Progenitor cell of endocrine pancreas (in vitro differentiated cells): ENCODE measurements at regions not wholly inside any gene's neighbourhood (a gene's known extent, or its start where the extent isn't known, plus 50 kb on each side); places are given as distances from the start of the nearest gene placed in this dataset.

ENCODE experiments used
- DNase-seq: peaks from one replicate; pipeline ENCODE4 v3.0.0; 2021; ENCODE audit warnings: low spot score; ENCODE audit not compliant: unreplicated experiment
- H3K27ac Mint-ChIP-seq: 2 replicates; pipeline ENCODE4 v1.8.0; 2021; ENCODE audit warnings: mild to moderate bottlenecking, moderate library complexity, mixed read lengths
- H3K27me3 Mint-ChIP-seq: 2 replicates; pipeline ENCODE4 v1.8.0; 2021; ENCODE audit warnings: mixed read lengths
- H3K36me3 Mint-ChIP-seq: 2 replicates; pipeline ENCODE4 v1.8.0; 2022; ENCODE audit warnings: mixed read lengths; ENCODE audit not compliant: insufficient read depth
- H3K4me1 Mint-ChIP-seq: 2 replicates; pipeline ENCODE4 v1.8.0; 2021; ENCODE audit warnings: low read depth, mixed read lengths
- H3K4me3 Mint-ChIP-seq: 2 replicates; pipeline ENCODE4 v1.8.0; 2021; ENCODE audit warnings: low read depth, mild to moderate bottlenecking, moderate library complexity, mixed read lengths
- H3K9me3 Mint-ChIP-seq: 2 replicates; pipeline ENCODE4 v1.8.0; 2021; ENCODE audit warnings: low read depth, mixed read lengths
- TF ChIP-seq, protein P1 (sequence below): fragments of 200-600 bp; sonication (generic); IDR thresholded peaks from one replicate; pipeline ENCODE4 v1.5.0; 2021; ENCODE audit warnings: antibody characterized with exemption, mild to moderate bottlenecking; ENCODE audit not compliant: unreplicated experiment

GRCh38 chr6:66965227-66965626 lies 1258.2 kb upstream of the EYS start:
- Mint-ChIP-seq H3K27me3 (no peaks in the 10 kb centered on the region), H3K9me3 (no peaks in the 10 kb centered on the region), H3K36me3 (no peaks in the 10 kb centered on the region), H3K4me1 (peaks cover 4% of the 10 kb centered on the region), H3K27ac (no peak overlapping the region), H3K4me3 (no peak overlapping the region)
- no peak for DNase-seq
- TF ChIP-seq, protein P1, sequence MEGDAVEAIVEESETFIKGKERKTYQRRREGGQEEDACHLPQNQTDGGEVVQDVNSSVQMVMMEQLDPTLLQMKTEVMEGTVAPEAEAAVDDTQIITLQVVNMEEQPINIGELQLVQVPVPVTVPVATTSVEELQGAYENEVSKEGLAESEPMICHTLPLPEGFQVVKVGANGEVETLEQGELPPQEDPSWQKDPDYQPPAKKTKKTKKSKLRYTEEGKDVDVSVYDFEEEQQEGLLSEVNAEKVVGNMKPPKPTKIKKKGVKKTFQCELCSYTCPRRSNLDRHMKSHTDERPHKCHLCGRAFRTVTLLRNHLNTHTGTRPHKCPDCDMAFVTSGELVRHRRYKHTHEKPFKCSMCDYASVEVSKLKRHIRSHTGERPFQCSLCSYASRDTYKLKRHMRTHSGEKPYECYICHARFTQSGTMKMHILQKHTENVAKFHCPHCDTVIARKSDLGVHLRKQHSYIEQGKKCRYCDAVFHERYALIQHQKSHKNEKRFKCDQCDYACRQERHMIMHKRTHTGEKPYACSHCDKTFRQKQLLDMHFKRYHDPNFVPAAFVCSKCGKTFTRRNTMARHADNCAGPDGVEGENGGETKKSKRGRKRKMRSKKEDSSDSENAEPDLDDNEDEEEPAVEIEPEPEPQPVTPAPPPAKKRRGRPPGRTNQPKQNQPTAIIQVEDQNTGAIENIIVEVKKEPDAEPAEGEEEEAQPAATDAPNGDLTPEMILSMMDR, result no peak

- no peak overlapping the region for H3K27ac Mint-ChIP-seq
These were observed 1257.2 kb upstream of the EYS start for GRCh38 chr6:66964216-66964615.

GRCh38 chr6:66962082-66962481 lies 1255.1 kb upstream of the EYS start:
- no peak overlapping the region for H3K4me3 Mint-ChIP-seq
- H3K27me3 Mint-ChIP-seq, result no peaks in the 10 kb centered on the region
- TF ChIP-seq, protein P1, result no peak
- H3K36me3 Mint-ChIP-seq, result no peaks in the 10 kb centered on the region
- H3K4me1 Mint-ChIP-seq, result peaks cover 4% of the 10 kb centered on the region
- H3K27ac Mint-ChIP-seq, result no peak overlapping the region
- DNase-seq, result no peak
- no peaks in the 10 kb centered on the region for H3K9me3 Mint-ChIP-seq

More at GRCh38 chr6:66964216-66964615, 1257.2 kb upstream of the EYS start:
- Mint-ChIP-seq H3K27me3 (no peaks in the 10 kb centered on the region), H3K9me3 (no peaks in the 10 kb centered on the region), H3K4me1 (peaks cover 4% of the 10 kb centered on the region), H3K4me3 (no peak overlapping the region), H3K36me3 (no peaks in the 10 kb centered on the region)
- TF ChIP-seq, protein P1, result no peak
- no peak for DNase-seq

GRCh38 chr6:66961191-66961590 lies 1254.2 kb upstream of the EYS start:
- Mint-ChIP-seq H3K36me3 (no peaks in the 10 kb centered on the region), H3K27ac (no peak overlapping the region), H3K4me3 (no peak overlapping the region), H3K27me3 (no peaks in the 10 kb centered on the region), H3K9me3 (no peaks in the 10 kb centered on the region), H3K4me1 (peaks cover 1% of the 10 kb centered on the region)
- TF ChIP-seq, protein P1, result no peak
- DNase-seq, result no peak

DNA sequence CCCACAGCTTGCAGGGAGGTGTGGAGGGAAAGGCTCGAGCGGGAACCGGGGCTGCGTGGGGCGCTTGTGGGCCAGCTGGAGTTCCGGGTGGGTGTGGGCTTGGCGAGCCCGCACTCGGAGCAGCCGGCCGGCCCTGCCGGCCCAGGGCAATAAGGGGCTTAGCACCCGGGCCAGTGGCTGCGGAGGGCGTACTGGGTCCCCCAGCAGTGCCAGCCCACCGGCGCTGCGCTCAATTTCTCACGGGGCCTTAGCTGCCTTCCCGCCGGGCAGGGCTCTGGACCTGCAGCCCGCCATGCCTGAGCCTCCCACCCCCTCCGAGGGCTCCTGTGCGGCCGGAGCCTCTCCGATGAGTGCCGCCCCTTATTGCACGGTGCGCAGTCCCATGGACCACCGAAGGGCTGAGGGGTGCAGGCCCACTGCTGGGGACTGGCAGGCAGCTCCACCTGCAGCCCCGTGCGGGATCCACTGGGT lies 1242.2 kb upstream of the EYS start:
- no peak overlapping the region for H3K4me3 Mint-ChIP-seq

More for the DNA sequence above, 1242.2 kb upstream of the EYS start:
- DNase-seq, result no peak
- H3K4me1 Mint-ChIP-seq, result no peaks in the 10 kb centered on the region
- TF ChIP-seq, protein P1, result no peak
- H3K9me3 Mint-ChIP-seq, result peaks cover 9% of the 10 kb centered on the region
- no peaks in the 10 kb centered on the region for H3K36me3 Mint-ChIP-seq
- no peak overlapping the region for H3K27ac Mint-ChIP-seq
- no peaks in the 10 kb centered on the region for H3K27me3 Mint-ChIP-seq
